HepG2 (cell line): ENCODE measurements at regions not wholly inside any gene's neighbourhood (a gene's known extent, or its start where the extent isn't known, plus 50 kb on each side); places are given as distances from the start of the nearest gene placed in this dataset.

Source experiments
- ATAC-seq: fragments of 200-7000 bp; cut with Tn5 transposase; 3 replicates; pipeline ENCODE4 v1.9.1; 2020; ENCODE audit warnings: mild to moderate bottlenecking, moderate library complexity
- BruUV-seq: library from RNA; stranded (reverse); fragments of 400-500 nt; replicated peaks from 2 replicates; lab custom pipeline; 2021; lab: Mats Ljungman, UMichigan
- CTCF ChIA-PET: fragments of 300-600 bp; formaldehyde crosslinking; extraction: SDS; loops from one replicate; lab custom pipeline; 2021; ENCODE audit warnings: low total read pairs, inconsistent platforms, low intra/inter-chr PET ratio; lab: Yijun Ruan, JAX
- POLR2A ChIA-PET: fragments of 350-600 bp; sonication (Branson Sonifier 250); formaldehyde crosslinking; loops from one replicate; lab custom pipeline; 2020; ENCODE audit warnings: antibody characterized with exemption, inconsistent platforms; lab: Yijun Ruan, JAX
- DNase-seq: peaks from one replicate; pipeline ENCODE4 v3.0.0-alpha.2; 2015; ENCODE audit warnings: low spot score
- FAIRE-seq: peaks from 3 replicates; lab custom pipeline; 2011; peaks lifted over from hg19 to GRCh38; lab: Jason Lieb, UNC
- H2AFZ ChIP-seq: one replicate; pipeline ENCODE4 v1.6.1; 2011; ENCODE audit warnings: low read length, inconsistent platforms
- H3K27ac ChIP-seq: fragments of 300-600 bp; 3 replicates; pipeline ENCODE4 v1.8.0; 2011; ENCODE audit warnings: mixed run types, mild to moderate bottlenecking, mixed read lengths, low read length, inconsistent platforms; ENCODE audit not compliant: insufficient read depth; ENCODE audit errors: extremely low read length
- H3K27me3 ChIP-seq, 2 experiments: fragments of 200-600 bp in 1 of 2; 2 replicates in 1 of 2; 3 replicates in 1 of 2; pipeline versions ENCODE4 v1.6.0 to v1.8.0; 2011; ENCODE audit warnings: low read length in 2 of 2, mild to moderate bottlenecking in 2 of 2, moderate library complexity in 2 of 2, inconsistent platforms in 1 of 2; ENCODE audit not compliant: insufficient read depth in 2 of 2, control insufficient read depth in 1 of 2
- H3K36me3 ChIP-seq, 2 experiments: fragments of 200-600 bp in 1 of 2; replicated peaks in 1 of 2; 2 replicates in 1 of 2; 3 replicates in 1 of 2; pipeline versions ENCODE4 v1.5.1 to v1.8.0; 2011; ENCODE audit warnings: low read length in 2 of 2, inconsistent platforms in 1 of 2; ENCODE audit not compliant: insufficient read depth in 2 of 2, control insufficient read depth in 1 of 2
- H3K4me1 ChIP-seq: 2 replicates; pipeline ENCODE4 v1.5.1; 2012; ENCODE audit warnings: low read length, inconsistent platforms; ENCODE audit not compliant: insufficient read depth
- H3K4me2 ChIP-seq: 2 replicates; pipeline ENCODE4 v1.6.0; 2011; ENCODE audit warnings: low read depth, low read length, inconsistent platforms
- H3K4me3 ChIP-seq, 3 experiments: fragments of 200-600 bp in 1 of 3; sonication (generic), shearing (Covaris generic) in 1 of 3; replicated peaks in 1 of 3; 2 replicates each; pipeline ENCODE4 v1.5.1; 2011 to 2016; ENCODE audit warnings: low read length in 3 of 3, inconsistent platforms in 2 of 3, low read depth in 2 of 3, mild to moderate bottlenecking in 2 of 3, control low read depth in 1 of 3, mixed read lengths in 1 of 3; ENCODE audit not compliant: insufficient read depth in 1 of 3
- H3K79me2 ChIP-seq: one replicate; pipeline ENCODE4 v1.6.1; 2011; ENCODE audit warnings: low read length, inconsistent platforms; ENCODE audit not compliant: insufficient read depth
- H3K9ac ChIP-seq: 2 replicates; pipeline ENCODE4 v1.6.0; 2011; ENCODE audit warnings: mild to moderate bottlenecking, low read depth, low read length, inconsistent platforms; ENCODE audit not compliant: insufficient read depth
- H3K9me3 ChIP-seq: 2 replicates; pipeline ENCODE4 v1.5.1; 2012; ENCODE audit warnings: mild to moderate bottlenecking, low read length
- H4K20me1 ChIP-seq: 2 replicates; pipeline ENCODE4 v1.6.0; 2011; ENCODE audit warnings: inconsistent platforms, mild to moderate bottlenecking, low read length, moderate library complexity; ENCODE audit not compliant: insufficient read depth
- ATM ChIP-seq: fragments of 450-650 bp; IDR thresholded peaks from 2 replicates; pipeline ENCODE4 v1.7.1; 2017; ENCODE audit warnings: mild to moderate bottlenecking, borderline replicate concordance
- CREM ChIP-seq, 2 experiments: sonication (generic) in 1 of 2; formaldehyde crosslinking in 1 of 2; IDR thresholded peaks; 2 replicates each; pipeline versions ENCODE4 v1.4.0 to v1.6.1; 2016 to 2020; ENCODE audit warnings: antibody characterized with exemption in 1 of 2, mild to moderate bottlenecking in 1 of 2, missing genetic modification reagents in 1 of 2
- MED8 ChIP-seq: sonication (generic); formaldehyde crosslinking; IDR thresholded peaks from 2 replicates; pipeline ENCODE4 v1.8.1; 2023; ENCODE audit warnings: mild to moderate bottlenecking, missing genetic modification reagents; ENCODE audit not compliant: insufficient replicate concordance
- ZNF547 ChIP-seq: sonication (generic); formaldehyde crosslinking; IDR thresholded peaks from 2 replicates; pipeline ENCODE4 v1.5.1; 2020; ENCODE audit warnings: mild to moderate bottlenecking, missing genetic modification reagents
- WGBS: methylation state at CpG from one replicate; pipeline ENCODE4 v1.1.6; 2017; ENCODE audit warnings: low lambda C conversion rate; 5-methylcytosine and 5-hydroxymethylcytosine counted together
- in situ Hi-C: cut with HindIII; loops from 2 replicates; pipeline ENCODE4 v1.10.0; 2017; ENCODE audit warnings: low pct_unique_long_range_greater_than_20kb; ENCODE audit not compliant: extremely low pct_ligation_motif_present
- intact Hi-C: fragments of 100-400 bp; cut with micrococcal nuclease; formaldehyde crosslinking; loops from one replicate; pipeline ENCODE4 v1.10.0; 2022; ENCODE audit not compliant: unreplicated experiment
- TF ChIP-seq, protein P1 (sequence below): sonication (generic); formaldehyde crosslinking; IDR thresholded peaks from 2 replicates; pipeline ENCODE4 v1.9.0; 2021; ENCODE audit warnings: mild to moderate bottlenecking, missing genetic modification reagents

DNA sequence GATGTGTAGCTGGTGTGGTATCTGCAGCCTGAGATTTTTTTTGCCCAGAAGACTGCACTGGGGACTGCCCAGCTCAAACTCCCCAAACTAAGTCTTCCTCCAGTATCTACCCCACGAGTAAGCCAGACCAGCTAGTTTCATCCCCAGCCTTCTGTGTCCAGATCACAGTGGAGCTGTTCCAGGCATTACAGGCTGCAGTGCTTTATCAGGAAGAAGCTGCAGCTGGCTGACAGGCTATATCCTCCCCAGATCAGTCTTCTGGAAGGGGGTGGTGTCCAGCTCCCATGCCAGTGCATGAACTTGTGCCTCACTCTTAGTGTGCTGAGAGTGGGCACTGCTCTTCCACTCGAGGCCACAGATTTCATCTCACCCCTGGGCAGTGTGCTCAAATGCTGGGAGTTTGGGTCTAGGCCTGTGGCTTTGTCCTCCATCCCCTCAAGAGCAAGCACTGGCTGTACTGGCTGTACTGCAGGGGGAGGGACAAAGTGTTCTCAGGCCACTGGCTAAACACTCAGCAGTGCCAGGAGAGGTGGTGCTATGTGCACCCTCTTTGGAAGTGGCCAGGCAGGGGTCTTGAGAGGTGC lies 679.1 kb upstream of the COBL start:
- H3K79me2 ChIP-seq, result no peaks in the 10 kb centered on the region
- no peaks in the 10 kb centered on the region for H4K20me1 ChIP-seq
- H2AFZ ChIP-seq, result no peak overlapping the region
- no peak for TF ChIP-seq CREM (IDR thresholded peaks at IDR 0.05)
- no peak for TF ChIP-seq CREM (CRISPR knock-in tag; IDR thresholded peaks at IDR 0.05)
- TF ChIP-seq, protein P1, sequence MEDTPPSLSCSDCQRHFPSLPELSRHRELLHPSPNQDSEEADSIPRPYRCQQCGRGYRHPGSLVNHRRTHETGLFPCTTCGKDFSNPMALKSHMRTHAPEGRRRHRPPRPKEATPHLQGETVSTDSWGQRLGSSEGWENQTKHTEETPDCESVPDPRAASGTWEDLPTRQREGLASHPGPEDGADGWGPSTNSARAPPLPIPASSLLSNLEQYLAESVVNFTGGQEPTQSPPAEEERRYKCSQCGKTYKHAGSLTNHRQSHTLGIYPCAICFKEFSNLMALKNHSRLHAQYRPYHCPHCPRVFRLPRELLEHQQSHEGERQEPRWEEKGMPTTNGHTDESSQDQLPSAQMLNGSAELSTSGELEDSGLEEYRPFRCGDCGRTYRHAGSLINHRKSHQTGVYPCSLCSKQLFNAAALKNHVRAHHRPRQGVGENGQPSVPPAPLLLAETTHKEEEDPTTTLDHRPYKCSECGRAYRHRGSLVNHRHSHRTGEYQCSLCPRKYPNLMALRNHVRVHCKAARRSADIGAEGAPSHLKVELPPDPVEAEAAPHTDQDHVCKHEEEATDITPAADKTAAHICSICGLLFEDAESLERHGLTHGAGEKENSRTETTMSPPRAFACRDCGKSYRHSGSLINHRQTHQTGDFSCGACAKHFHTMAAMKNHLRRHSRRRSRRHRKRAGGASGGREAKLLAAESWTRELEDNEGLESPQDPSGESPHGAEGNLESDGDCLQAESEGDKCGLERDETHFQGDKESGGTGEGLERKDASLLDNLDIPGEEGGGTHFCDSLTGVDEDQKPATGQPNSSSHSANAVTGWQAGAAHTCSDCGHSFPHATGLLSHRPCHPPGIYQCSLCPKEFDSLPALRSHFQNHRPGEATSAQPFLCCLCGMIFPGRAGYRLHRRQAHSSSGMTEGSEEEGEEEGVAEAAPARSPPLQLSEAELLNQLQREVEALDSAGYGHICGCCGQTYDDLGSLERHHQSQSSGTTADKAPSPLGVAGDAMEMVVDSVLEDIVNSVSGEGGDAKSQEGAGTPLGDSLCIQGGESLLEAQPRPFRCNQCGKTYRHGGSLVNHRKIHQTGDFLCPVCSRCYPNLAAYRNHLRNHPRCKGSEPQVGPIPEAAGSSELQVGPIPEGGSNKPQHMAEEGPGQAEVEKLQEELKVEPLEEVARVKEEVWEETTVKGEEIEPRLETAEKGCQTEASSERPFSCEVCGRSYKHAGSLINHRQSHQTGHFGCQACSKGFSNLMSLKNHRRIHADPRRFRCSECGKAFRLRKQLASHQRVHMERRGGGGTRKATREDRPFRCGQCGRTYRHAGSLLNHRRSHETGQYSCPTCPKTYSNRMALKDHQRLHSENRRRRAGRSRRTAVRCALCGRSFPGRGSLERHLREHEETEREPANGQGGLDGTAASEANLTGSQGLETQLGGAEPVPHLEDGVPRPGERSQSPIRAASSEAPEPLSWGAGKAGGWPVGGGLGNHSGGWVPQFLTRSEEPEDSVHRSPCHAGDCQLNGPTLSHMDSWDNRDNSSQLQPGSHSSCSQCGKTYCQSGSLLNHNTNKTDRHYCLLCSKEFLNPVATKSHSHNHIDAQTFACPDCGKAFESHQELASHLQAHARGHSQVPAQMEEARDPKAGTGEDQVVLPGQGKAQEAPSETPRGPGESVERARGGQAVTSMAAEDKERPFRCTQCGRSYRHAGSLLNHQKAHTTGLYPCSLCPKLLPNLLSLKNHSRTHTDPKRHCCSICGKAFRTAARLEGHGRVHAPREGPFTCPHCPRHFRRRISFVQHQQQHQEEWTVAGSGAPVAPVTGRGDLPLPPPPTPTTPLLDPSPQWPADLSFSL (CRISPR knock-in tag), result no peak
- TF ChIP-seq MED8 (CRISPR knock-in tag), result no peak
- TF ChIP-seq ATM, result no peak
- no peak for TF ChIP-seq ZNF547 (CRISPR knock-in tag)
- ChIA-PET CTCF (no interaction called here), POLR2A (no interaction called here)
- intact Hi-C loops, result no loop called here
- no peaks in the 10 kb centered on the region for H3K4me1 ChIP-seq
- ATAC-seq, result no peak
- no peaks in the 10 kb centered on the region for H3K36me3 ChIP-seq
- H3K9ac ChIP-seq, result no peak overlapping the region
- DNase-seq, result no peak
- H3K27me3 ChIP-seq, result no peaks in the 10 kb centered on the region
- no peak overlapping the region for H3K4me3 ChIP-seq
- no CpG with 5 or more reads among the region's 2 CpGs for WGBS
- BruUV-seq, result no TSS peak
- no peak overlapping the region for H3K4me2 ChIP-seq
- in situ Hi-C loops, result no loop called here
- no peak for FAIRE-seq
- H3K9me3 ChIP-seq, result peaks cover 33% of the 10 kb centered on the region
- no peak overlapping the region for H3K27ac ChIP-seq
